ENCODE measurements at regions not wholly inside any gene's neighbourhood (a gene's known extent, or its start where the extent isn't known, plus 50 kb on each side); places are given as distances from the start of the nearest gene placed in this dataset.

GRCh38 chr16:86761111-86762031 lies 183.0 kb downstream of the FOXL1 start (continued):
- TF ChIP-seq ZNF398 (tag by site-specific recombination; IDR thresholded peaks at IDR 0.05) (peak; percentile 55), ZBTB20 (tag by site-specific recombination; IDR thresholded peaks at IDR 0.05) (peak; percentile 97), ZBTB10 (tag by site-specific recombination; IDR thresholded peaks at IDR 0.05) (peak; percentile 49; the same call in 1 of the 2 replicates), ZIC2 (tag by site-specific recombination; IDR thresholded peaks at IDR 0.05) (peak; percentile 62; the same call in 1 of the 2 replicates), PRDM1 (tag by site-specific recombination; IDR thresholded peaks at IDR 0.05) (peak; percentile 28; the same call in 1 of the 2 replicates)

GRCh38 chr16:86762095-86762494 lies 183.7 kb downstream of the FOXL1 start:
- Histone ChIP-seq H3K36me3 (ENCODE audit: control insufficient read depth in 2 of 2, insufficient read depth in 1 of 2, low read length in 2 of 2) (no peaks in the 10 kb centered on the region), H3K27ac (ENCODE audit: extremely low read depth, low read depth, low read length) (no peak overlapping the region), H3K4me1 (ENCODE audit: control insufficient read depth, insufficient read depth, low read length) (no peaks in the 10 kb centered on the region), H3K4me3 (ENCODE audit: low read depth, low read length) (no peak overlapping the region), H3K9me3 (ENCODE audit: control insufficient read depth, insufficient read depth, low read depth, low read length) (no peaks in the 10 kb centered on the region)
- POLR2A ChIA-PET, result no interaction called here
- no peak for TF ChIP-seq ZNF280D (tag by site-specific recombination; IDR thresholded peaks at IDR 0.05)
- TF ChIP-seq ZNF776 (tag by site-specific recombination; IDR thresholded peaks at IDR 0.05; ENCODE audit: borderline replicate concordance), result no peak
- no peak for TF ChIP-seq ZNF132 (tag by site-specific recombination; IDR thresholded peaks at IDR 0.05; ENCODE audit: borderline replicate concordance)
- TF ChIP-seq ZNF335 (tag by site-specific recombination; conservative IDR thresholded peaks at IDR 0.05), result 0 out of 2 replicates have a peak, but pooled peaks have one; percentile 6
- no peak for TF ChIP-seq ZNF350 (tag by site-specific recombination; IDR thresholded peaks at IDR 0.05)
- no peak for TF ChIP-seq ZBTB6 (tag by site-specific recombination; IDR thresholded peaks at IDR 0.05)
- TF ChIP-seq ZNF626 (tag by site-specific recombination; IDR thresholded peaks at IDR 0.05), result no peak
- CTCF ChIA-PET, result interaction anchor here (0.5 to 3.7 kb wide), 4 partner anchors 12 to 994 kb away, joined by 3 to 18 read pairs (median 4); no protein-coding TSS in a partner anchor
